HG03457 (cell line): ENCODE measurements at regions not wholly inside any gene's neighbourhood (a gene's known extent, or its start where the extent isn't known, plus 50 kb on each side); places are given as distances from the start of the nearest gene placed in this dataset.

Experiments
- ATAC-seq: cut with Tn5 transposase; IDR thresholded peaks from one replicate; pipeline ENCODE4 v1.9.1; 2021; ENCODE audit warnings: moderate number of reproducible peaks; ENCODE audit not compliant: unreplicated experiment

DNA sequence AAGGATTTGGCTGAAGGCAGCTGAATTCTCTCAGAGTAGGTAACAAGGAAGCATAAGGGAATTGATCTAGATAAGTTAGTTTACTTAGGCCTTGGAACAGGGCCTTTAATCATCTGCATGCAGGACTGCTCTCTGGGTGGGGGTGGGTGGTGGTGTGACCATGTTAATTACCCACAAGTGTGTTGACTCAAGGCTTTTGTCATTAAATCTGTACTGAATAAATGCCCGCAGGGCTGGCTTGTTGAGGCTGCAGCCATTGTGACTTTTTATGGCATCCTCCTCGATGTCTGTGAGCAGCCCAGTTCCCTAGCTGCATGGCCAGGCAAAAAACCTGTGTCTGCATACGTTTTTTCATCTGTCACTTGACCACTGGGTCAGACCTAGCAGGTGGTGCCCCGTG lies 63.5 kb upstream of the ASCC3 start:
- no peak for ATAC-seq

DNA sequence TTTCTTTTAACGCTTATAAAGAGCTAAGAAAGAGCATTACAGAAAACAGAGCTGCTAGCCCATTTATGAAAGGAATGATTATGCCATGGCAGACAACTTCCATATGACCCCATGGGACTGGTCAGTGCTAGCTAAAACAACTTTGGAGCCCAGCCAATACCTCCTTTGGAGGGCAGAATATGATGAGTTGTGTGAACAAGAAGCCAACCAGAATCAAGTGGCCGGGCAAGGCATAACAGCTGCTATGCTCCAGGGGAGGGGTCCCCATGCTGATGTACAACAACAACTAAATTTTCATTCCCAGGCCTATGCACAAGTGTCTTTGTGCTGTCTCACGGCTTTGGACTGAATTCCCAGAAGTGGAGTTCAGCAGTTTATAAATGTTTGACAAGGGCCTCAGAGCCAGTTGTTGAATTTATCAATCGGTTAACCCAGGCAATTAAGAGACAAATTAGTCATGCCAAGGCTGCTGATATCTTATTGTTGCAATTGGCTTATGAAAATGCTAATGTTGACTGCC lies 65.0 kb upstream of the ASCC3 start:
- no peak for ATAC-seq

GRCh38 chr6:100946711-100947110 lies 65.6 kb upstream of the ASCC3 start:
- no peak for ATAC-seq

- no peak for ATAC-seq
Measured at GRCh38 chr6:100948381-100949133, 67.4 kb upstream of the ASCC3 start.

DNA sequence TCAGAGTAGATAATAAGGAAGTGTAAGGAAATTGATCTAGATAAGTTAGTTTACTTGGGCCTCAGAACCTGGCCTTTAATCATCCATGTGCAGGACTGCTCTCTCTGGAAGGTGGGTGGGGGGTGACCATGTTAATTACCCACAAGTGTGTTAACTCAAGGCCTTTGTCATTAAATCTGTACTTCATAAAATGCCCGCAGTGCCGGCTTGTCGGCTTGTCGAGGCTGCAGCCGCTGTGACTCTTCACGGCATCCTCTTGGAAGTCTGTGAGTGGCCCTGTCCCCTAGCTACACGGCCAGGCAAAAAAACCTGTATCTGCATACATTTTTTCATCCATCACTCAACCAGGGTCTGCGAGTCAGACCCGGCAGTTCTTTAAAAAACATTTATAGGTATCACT lies 70.9 kb upstream of the ASCC3 start:
- no peak for ATAC-seq

- ATAC-seq, result no peak
Measured at GRCh38 chr6:100959280-100959679, 78.2 kb upstream of the ASCC3 start.

DNA sequence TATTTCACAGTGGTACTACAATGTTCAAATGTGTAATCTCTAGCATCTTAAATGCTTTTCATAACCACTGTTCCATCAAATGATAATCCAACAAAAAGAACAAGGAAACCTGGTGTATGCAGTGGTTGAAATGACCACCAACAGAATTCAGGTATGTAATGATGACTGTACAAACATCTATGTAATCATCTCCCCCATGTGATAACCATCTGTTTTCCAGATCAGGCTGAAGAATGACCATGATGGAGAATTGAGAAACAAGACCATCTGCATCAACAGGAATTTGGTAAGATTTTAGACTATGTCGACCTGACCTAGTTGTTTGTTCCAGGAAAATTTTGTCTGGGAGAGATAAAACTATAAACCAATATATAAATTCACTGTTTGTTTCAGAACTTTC lies 81.3 kb upstream of the ASCC3 start:
- no peak for ATAC-seq

GRCh38 chr6:100965067-100965466 lies 83.9 kb upstream of the ASCC3 start:
- ATAC-seq, result no peak

- ATAC-seq, result no peak
Measured at GRCh38 chr6:100968949-100969348, 87.8 kb upstream of the ASCC3 start.

DNA sequence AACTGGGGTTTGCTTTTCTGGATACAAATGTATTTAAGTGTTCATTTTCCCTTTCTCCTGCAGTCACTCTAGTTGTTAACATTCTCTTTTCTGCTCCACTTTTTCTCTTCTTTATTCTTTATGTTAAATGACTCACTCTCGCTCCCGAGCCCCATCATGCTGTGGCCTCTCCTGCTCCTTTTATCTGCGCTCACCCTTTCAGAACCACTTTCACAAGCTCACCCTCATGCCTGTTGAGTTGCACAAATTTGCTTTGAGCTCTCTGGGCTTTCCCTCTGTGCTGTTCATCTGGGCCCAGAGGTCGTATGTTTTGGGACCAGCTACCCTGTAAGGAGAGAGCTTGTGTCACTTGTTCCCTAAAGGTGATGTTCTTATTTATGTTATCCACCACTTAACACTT lies 98.1 kb upstream of the ASCC3 start:
- no peak for ATAC-seq

- no peak for ATAC-seq
Measured at GRCh38 chr6:100980949-100981348, 99.8 kb upstream of the ASCC3 start.

GRCh38 chr6:100986921-100987320 lies 105.8 kb upstream of the ASCC3 start:
- ATAC-seq, result no peak

DNA sequence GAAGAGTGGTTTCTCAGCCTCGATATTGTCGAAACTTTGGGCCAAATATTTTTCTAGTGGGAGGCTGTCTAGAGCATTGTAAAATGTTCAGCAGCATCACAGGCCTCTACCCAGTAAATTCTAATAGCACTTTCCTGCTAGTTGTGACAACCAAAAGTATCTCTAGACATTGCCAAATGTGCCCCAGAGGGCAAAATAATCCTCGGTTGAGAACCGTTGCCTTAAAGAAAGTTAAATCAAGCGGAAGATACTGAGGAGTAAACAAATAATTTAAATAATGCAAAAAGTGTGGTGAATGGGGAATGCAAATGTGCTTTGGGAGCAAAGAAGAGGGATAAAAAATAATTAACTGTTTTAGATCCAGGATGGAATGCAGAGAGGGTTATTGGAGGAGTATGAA lies 106.4 kb upstream of the ASCC3 start:
- no peak for ATAC-seq

GRCh38 chr6:100988391-100988984 lies 107.4 kb upstream of the ASCC3 start:
- ATAC-seq, result no peak

DNA sequence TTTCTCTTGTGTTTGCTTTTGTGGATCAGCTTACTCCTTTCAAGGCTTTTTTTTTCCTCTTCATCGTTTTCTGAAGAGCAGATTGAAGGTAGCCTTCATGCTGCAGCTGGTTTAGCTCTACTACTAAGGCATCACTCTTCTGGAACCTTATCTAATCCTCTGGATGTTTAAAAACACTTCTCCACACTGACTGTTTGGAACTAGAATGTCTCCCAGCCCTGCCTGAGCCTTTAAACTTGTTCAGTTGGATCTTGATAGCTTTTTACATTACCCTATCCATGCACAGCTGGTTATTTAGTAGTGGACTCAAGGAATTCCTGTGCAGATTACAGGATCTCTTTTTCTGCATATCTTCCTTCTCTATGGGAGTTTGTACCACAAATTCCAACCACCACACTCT lies 108.9 kb upstream of the ASCC3 start:
- ATAC-seq, result no peak

DNA sequence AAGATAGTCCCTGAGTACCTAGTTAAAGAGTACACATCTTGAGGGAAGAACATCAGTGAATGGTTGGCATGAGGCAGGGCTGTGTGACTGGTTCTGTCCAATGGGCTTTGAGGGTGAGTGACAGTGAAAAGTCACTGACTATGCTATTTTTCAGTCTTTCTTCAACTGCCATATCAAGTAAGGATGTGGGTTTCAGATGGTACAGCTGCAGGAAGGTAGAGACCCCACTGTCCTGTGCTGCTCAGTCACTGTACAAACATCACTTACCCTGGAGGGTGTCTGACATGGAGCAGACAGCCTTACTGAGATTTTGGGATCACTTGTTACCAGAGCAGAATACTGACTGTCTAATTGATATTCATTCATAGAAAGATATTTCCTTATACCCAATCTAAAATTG lies 115.3 kb upstream of the ASCC3 start:
- no peak for ATAC-seq

DNA sequence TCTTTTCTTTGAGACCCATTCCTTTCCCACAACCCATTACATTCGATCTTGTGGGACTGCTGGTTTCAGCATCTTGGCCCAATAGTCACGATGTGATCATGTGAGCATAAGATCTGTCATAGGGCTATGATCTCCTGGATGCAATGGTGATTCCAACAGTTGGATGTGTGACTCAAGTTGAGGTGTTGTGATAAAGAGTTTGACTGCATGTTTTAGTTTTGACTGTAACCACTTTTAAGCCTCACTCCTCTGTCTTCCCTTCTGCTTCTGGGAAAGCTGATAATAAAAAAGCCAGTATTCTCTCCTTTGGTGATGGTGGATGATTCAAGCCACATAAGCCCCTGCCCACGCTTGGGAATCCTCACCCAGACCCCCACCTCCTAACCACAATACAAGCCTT lies 117.0 kb upstream of the ASCC3 start:
- ATAC-seq, result no peak

GRCh38 chr6:100999034-100999597 lies 118.0 kb upstream of the ASCC3 start:
- no peak for ATAC-seq

DNA sequence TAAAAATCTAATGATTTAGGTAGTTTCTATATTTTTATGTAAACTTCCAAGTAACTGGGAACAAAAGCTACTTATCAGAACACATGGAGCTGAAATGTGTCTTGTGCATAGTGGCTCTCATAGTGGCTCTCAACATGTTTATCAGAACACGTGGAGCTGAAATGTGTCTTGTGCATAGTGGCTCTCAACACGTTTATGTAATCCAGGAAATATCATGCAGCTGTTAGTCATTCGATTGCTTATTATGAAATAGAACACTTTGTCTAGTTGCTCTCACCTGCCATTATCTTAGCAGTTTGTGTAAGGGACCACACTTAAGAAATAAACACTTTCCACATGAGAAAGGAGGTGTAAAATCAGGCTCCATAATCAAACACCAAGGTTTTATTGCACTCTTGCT lies 119.2 kb upstream of the ASCC3 start:
- no peak for ATAC-seq

DNA sequence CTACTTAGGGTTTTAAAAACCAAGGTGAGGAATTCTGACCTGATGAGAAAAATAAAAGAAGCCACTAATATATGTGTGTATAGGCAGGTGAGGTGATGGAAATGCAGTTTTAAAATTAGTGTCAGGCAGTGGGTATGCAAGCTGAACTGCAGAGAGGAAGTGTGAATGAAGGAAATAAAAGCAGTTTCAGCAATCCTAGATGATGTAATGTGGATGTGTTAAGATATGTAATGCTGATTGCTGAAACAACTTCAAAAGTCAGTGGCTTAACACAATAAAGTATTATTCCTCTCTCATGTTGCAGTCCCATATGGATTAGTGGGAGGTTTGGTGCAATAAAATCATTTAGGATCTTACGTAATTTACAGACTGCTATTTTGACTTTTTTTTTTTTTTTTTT lies 119.9 kb upstream of the ASCC3 start:
- no peak for ATAC-seq

GRCh38 chr6:101001607-101002006 lies 120.5 kb upstream of the ASCC3 start:
- no peak for ATAC-seq

- no peak for ATAC-seq
Measured at GRCh38 chr6:101003075-101003474, 121.9 kb upstream of the ASCC3 start.
